HCT116 (cell line): ENCODE measurements at regions not wholly inside any gene's neighbourhood (a gene's known extent, or its start where the extent isn't known, plus 50 kb on each side); places are given as distances from the start of the nearest gene placed in this dataset.
A peak's percentile ranks its signal among the peaks of the same experiment; 100 is the strongest.
"Not testable (repeated sequence)": the region's sequence is repeated elsewhere in the genome, so short reads cannot be mapped to it uniquely, and the experiment has no call there.

Experiments
- ATAC-seq: fragments of 200-7000 bp; cut with Tn5 transposase; 2 replicates; pipeline ENCODE4 v1.9.1; 2020; ENCODE audit warnings: mild to moderate bottlenecking, moderate library complexity
- BruUV-seq: library from RNA; stranded (reverse); fragments of 400-500 nt; replicated peaks from 2 replicates; lab custom pipeline; 2021; lab: Mats Ljungman, UMichigan
- CTCF ChIA-PET: fragments of 300-600 bp; sonication (Branson Sonifier 250); formaldehyde crosslinking; loops from one replicate; lab custom pipeline; 2021; ENCODE audit warnings: antibody characterized with exemption; lab: Charles Lee
- POLR2A ChIA-PET: fragments of 300-600, 350-600 bp; sonication (Branson Sonifier 250); formaldehyde crosslinking; loops from one replicate; lab custom pipeline; 2021; ENCODE audit warnings: antibody characterized with exemption; lab: Charles Lee
- RAD21 ChIA-PET, 2 experiments: fragments of 300-600 bp; sonication (Branson Sonifier 250); formaldehyde crosslinking; loops; one replicate each; lab custom pipeline; 2023; ENCODE audit warnings: low total read pairs in 2 of 2; ENCODE audit not compliant: uncharacterized antibody in 2 of 2, unreplicated experiment in 2 of 2, low non-redundant PET in 1 of 2; lab: Charles Lee
- DNase-seq: peaks from one replicate; pipeline ENCODE4 v3.0.0-alpha.2; 2010; ENCODE audit warnings: low read depth, low spot score
- H2AFZ ChIP-seq: fragments of 200-600 bp; shearing (Covaris generic), sonication (generic); 2 replicates; pipeline ENCODE4 v1.6.1; 2017; ENCODE audit warnings: low read depth, mixed run types, mixed read lengths, antibody characterized with exemption, low read length; ENCODE audit not compliant: poor library complexity, severe bottlenecking
- H3K27ac ChIP-seq: 2 replicates; pipeline ENCODE4 v1.5.1; 2012; ENCODE audit warnings: low read depth, low read length
- H3K27me3 ChIP-seq: fragments of 200-600 bp; sonication (generic); 2 replicates; pipeline ENCODE4 v1.6.1; 2016; ENCODE audit warnings: mixed run types, low read length, mixed read lengths; ENCODE audit not compliant: insufficient read depth
- H3K36me3 ChIP-seq, 2 experiments: fragments of 200-500 bp in 1 of 2; fragments of 200-600 bp in 1 of 2; sonication (Bioruptor generic) in 1 of 2; sonication (generic) in 1 of 2; 2 replicates each; pipeline versions ENCODE4 v1.5.1 to v1.6.1; 2014 to 2016; ENCODE audit warnings: low read length in 2 of 2, inconsistent platforms in 1 of 2, mixed read lengths in 1 of 2, mixed run types in 1 of 2; ENCODE audit not compliant: insufficient read depth in 2 of 2, control insufficient read depth in 1 of 2
- H3K4me1 ChIP-seq, 2 experiments: fragments of 200-600 bp in 1 of 2; sonication (generic) in 1 of 2; 2 replicates each; pipeline versions ENCODE4 v1.5.1 to v1.6.1; 2012 to 2017; ENCODE audit warnings: low read length in 2 of 2, inconsistent platforms in 1 of 2, mild to moderate bottlenecking in 1 of 2, mixed read lengths in 1 of 2, mixed run types in 1 of 2, moderate library complexity in 1 of 2; ENCODE audit not compliant: insufficient read depth in 2 of 2, control insufficient read depth in 1 of 2
- H3K4me2 ChIP-seq: fragments of 200-600 bp; sonication (generic); 2 replicates; pipeline ENCODE4 v1.6.1; 2017; ENCODE audit warnings: mixed run types, low read length, mixed read lengths
- H3K4me3 ChIP-seq, 2 experiments: fragments of 200-600 bp in 1 of 2; sonication (generic) in 1 of 2; replicated peaks in 1 of 2; 2 replicates each; pipeline ENCODE4 v1.5.1; 2011 to 2016; ENCODE audit warnings: low read length in 2 of 2, control low read depth in 1 of 2, low read depth in 1 of 2, mild to moderate bottlenecking in 1 of 2, mixed read lengths in 1 of 2, mixed run types in 1 of 2
- H3K79me2 ChIP-seq: fragments of 200-600 bp; sonication (generic); 2 replicates; pipeline ENCODE4 v1.6.1; 2017; ENCODE audit warnings: mild to moderate bottlenecking, mixed run types, low read length, moderate library complexity, mixed read lengths; ENCODE audit not compliant: insufficient read depth
- H3K9ac ChIP-seq: fragments of 200-600 bp; sonication (generic); 2 replicates; pipeline ENCODE4 v1.6.1; 2016; ENCODE audit warnings: low read length, mixed read lengths
- H3K9me2 ChIP-seq: fragments of 200-600 bp; sonication (generic), shearing (Covaris generic); 2 replicates; pipeline ENCODE4 v1.6.1; 2017; ENCODE audit warnings: mixed run types, mild to moderate bottlenecking, moderate library complexity; ENCODE audit not compliant: insufficient read depth
- H3K9me3 ChIP-seq, 2 experiments: fragments of 200-500 bp in 1 of 2; fragments of 200-600 bp in 1 of 2; sonication (Bioruptor generic) in 1 of 2; sonication (generic) in 1 of 2; 2 replicates each; pipeline ENCODE4 v1.6.1; 2014 to 2017; ENCODE audit warnings: low read length in 2 of 2, mixed read lengths in 2 of 2, inconsistent platforms in 1 of 2, low read depth in 1 of 2, mild to moderate bottlenecking in 1 of 2, mixed run types in 1 of 2, moderate library complexity in 1 of 2; ENCODE audit not compliant: control insufficient read depth in 1 of 2, insufficient read depth in 1 of 2
- H4K20me1 ChIP-seq: fragments of 200-600 bp; sonication (generic), shearing (Covaris generic); 2 replicates; pipeline ENCODE4 v1.6.1; 2017; ENCODE audit warnings: mixed run types, mild to moderate bottlenecking, moderate library complexity; ENCODE audit not compliant: insufficient read depth
- CTCF ChIP-seq, 3 experiments: fragments of 200-600 bp in 1 of 3; sonication (generic) in 1 of 3; IDR thresholded peaks in 2 of 3; conservative IDR thresholded peaks in 1 of 3; 2 replicates each; pipeline ENCODE4 v1.5.1; 2012 to 2017; ENCODE audit warnings: low read depth in 2 of 3, low read length in 2 of 3, antibody characterized with exemption in 1 of 3, borderline replicate concordance in 1 of 3, control low read depth in 1 of 3, mild to moderate bottlenecking in 1 of 3, mixed read lengths in 1 of 3, mixed run types in 1 of 3, moderate library complexity in 1 of 3; ENCODE audit not compliant: insufficient read depth in 1 of 3
- POLR2AphosphoS5 ChIP-seq: IDR thresholded peaks from 2 replicates; pipeline ENCODE4 v1.6.1; 2011; ENCODE audit warnings: mild to moderate bottlenecking, low read depth, low read length, moderate library complexity
- SRF ChIP-seq: IDR thresholded peaks from 2 replicates; pipeline ENCODE4 v1.6.1; 2012; ENCODE audit warnings: low read depth
- intact Hi-C: fragments of 100-400 bp; cut with micrococcal nuclease; formaldehyde crosslinking; loops from 2 replicates; pipeline ENCODE4 v1.10.0; 2022
- TF ChIP-seq, protein P1 (sequence below): IDR thresholded peaks from 2 replicates; pipeline ENCODE4 v1.6.1; 2012; ENCODE audit warnings: low read depth

DNA sequence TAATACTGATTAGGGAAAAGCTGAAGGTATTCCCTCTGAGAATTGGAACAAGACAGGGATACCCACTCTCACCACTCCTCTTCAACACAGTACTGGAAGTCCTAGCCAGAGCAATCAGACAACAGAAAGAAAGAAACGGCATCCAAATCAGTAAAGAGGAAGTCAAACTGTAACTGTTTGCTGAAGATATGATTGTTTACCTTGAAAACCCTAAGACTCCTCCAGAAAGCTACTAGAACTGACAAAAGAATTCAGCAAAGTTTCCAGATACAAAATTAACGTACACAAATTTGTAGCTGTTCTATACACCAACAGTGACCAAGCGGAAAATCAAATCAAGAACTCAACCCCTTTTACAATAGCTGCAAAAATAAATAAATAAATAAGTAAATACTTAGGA, 78.6 kb downstream of the EXTL2 start:
- Histone ChIP-seq H3K79me2 (no peaks in the 10 kb centered on the region), H3K27ac (no peak overlapping the region), H3K9me3 (no peaks in the 10 kb centered on the region), H3K36me3 (no peaks in the 10 kb centered on the region), H2AFZ (no peak overlapping the region), H3K4me2 (no peak overlapping the region), H3K4me3 (no peak overlapping the region), H3K27me3 (no peaks in the 10 kb centered on the region), H3K4me1 (no peaks in the 10 kb centered on the region), H3K9me2 (no peaks in the 10 kb centered on the region), H3K9ac (no peak overlapping the region), H4K20me1 (no peaks in the 10 kb centered on the region)
- TF ChIP-seq SRF = no peak
- TF ChIP-seq POLR2AphosphoS5 = no peak
- TF ChIP-seq, protein P1, sequence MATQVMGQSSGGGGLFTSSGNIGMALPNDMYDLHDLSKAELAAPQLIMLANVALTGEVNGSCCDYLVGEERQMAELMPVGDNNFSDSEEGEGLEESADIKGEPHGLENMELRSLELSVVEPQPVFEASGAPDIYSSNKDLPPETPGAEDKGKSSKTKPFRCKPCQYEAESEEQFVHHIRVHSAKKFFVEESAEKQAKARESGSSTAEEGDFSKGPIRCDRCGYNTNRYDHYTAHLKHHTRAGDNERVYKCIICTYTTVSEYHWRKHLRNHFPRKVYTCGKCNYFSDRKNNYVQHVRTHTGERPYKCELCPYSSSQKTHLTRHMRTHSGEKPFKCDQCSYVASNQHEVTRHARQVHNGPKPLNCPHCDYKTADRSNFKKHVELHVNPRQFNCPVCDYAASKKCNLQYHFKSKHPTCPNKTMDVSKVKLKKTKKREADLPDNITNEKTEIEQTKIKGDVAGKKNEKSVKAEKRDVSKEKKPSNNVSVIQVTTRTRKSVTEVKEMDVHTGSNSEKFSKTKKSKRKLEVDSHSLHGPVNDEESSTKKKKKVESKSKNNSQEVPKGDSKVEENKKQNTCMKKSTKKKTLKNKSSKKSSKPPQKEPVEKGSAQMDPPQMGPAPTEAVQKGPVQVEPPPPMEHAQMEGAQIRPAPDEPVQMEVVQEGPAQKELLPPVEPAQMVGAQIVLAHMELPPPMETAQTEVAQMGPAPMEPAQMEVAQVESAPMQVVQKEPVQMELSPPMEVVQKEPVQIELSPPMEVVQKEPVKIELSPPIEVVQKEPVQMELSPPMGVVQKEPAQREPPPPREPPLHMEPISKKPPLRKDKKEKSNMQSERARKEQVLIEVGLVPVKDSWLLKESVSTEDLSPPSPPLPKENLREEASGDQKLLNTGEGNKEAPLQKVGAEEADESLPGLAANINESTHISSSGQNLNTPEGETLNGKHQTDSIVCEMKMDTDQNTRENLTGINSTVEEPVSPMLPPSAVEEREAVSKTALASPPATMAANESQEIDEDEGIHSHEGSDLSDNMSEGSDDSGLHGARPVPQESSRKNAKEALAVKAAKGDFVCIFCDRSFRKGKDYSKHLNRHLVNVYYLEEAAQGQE = no peak
- ATAC-seq (no peak), DNase-seq (no peak)
- intact Hi-C loops = no loop called here
- CTCF ChIA-PET = no interaction called here
- RAD21 ChIA-PET = no interaction called here
- POLR2A ChIA-PET = no interaction called here
- BruUV-seq = no TSS peak

DNA sequence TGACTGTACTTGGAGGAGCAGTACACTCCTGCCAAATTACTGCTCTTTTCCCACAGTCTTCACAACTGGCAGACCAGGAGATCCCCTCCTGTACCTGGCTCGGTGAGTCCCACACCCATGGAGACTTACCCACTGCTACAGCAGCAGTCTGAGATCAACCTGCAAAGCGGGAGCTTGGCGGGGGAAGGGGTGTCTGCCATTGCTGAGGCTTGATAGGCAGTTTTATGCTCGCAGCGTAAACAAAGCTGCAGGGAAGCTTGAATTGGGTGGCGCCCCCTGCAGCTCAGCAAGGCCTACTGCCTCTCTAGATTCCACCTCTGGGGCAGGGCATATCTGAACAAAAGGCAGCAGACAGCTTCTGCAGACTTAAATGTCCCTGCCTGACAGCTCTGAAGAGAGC, 74.4 kb downstream of the EXTL2 start:
- H3K9me2 ChIP-seq, intact Hi-C loops, H3K4me3 ChIP-seq, H3K79me2 ChIP-seq, H3K9me3 ChIP-seq, H2AFZ ChIP-seq, RAD21 ChIA-PET, H3K4me2 ChIP-seq, H4K20me1 ChIP-seq, POLR2A ChIA-PET, H3K36me3 ChIP-seq, CTCF ChIA-PET, H3K27ac ChIP-seq, BruUV-seq, DNase-seq, H3K9ac ChIP-seq, H3K27me3 ChIP-seq, H3K4me1 ChIP-seq: not testable (repeated sequence)
- peak; percentile 53; the same call in 1 of the 2 replicates for ATAC-seq
- peak in 2 of 3 experiments; percentile 17 to 18; a peak in 2 of 6 replicates for TF ChIP-seq CTCF (IDR thresholded peaks at IDR 0.05 in 2 of 3, conservative IDR thresholded peaks at IDR 0.05 in 1 of 3; ENCODE audit: borderline replicate concordance in 1 of 3, insufficient read depth in 1 of 3, low read depth in 2 of 3, low read length in 2 of 3)

- H3K9ac ChIP-seq, H2AFZ ChIP-seq, H3K36me3 ChIP-seq, H3K4me1 ChIP-seq, DNase-seq, H3K4me2 ChIP-seq, RAD21 ChIA-PET, BruUV-seq, intact Hi-C loops, ATAC-seq, H3K4me3 ChIP-seq, POLR2A ChIA-PET, H3K9me3 ChIP-seq, H3K27me3 ChIP-seq, H3K9me2 ChIP-seq, H3K27ac ChIP-seq, H3K79me2 ChIP-seq, H4K20me1 ChIP-seq, CTCF ChIA-PET: not testable (repeated sequence)
Observed at GRCh38 chr1:100821919-100822318, 72.7 kb downstream of the EXTL2 start.
